IMR-90 (cell line): ENCODE measurements at regions not wholly inside any gene's neighbourhood (a gene's known extent, or its start where the extent isn't known, plus 50 kb on each side); places are given as distances from the start of the nearest gene placed in this dataset.

Experiments used
- BHLHE40 ChIP-seq: fragments of 150-350 bp; IDR thresholded peaks from 2 replicates; pipeline ENCODE4 v1.6.1; 2016; ENCODE audit warnings: mild to moderate bottlenecking, low read depth, low read length
- CEBPB ChIP-seq: IDR thresholded peaks from 2 replicates; pipeline ENCODE4 v1.6.1; 2012; ENCODE audit warnings: low read depth, low read length, improper control_type of control experiment
- CTCF ChIP-seq: conservative IDR thresholded peaks from 2 replicates; pipeline ENCODE4 v1.5.1; 2012; ENCODE audit warnings: mild to moderate bottlenecking, low read depth, low read length, improper control_type of control experiment
- FOS ChIP-seq: fragments of 150-350 bp; IDR thresholded peaks from 2 replicates; pipeline ENCODE4 v1.6.1; 2016; ENCODE audit warnings: low read depth, low read length
- POLR2A ChIP-seq: IDR thresholded peaks from 2 replicates; pipeline ENCODE4 v1.6.1; 2012; ENCODE audit warnings: mild to moderate bottlenecking, low read depth, low read length
- RCOR1 ChIP-seq: IDR thresholded peaks from 2 replicates; pipeline ENCODE4 v1.6.1; 2012; ENCODE audit warnings: mild to moderate bottlenecking, low read length, improper control_type of control experiment; ENCODE audit not compliant: insufficient replicate concordance
- RFX5 ChIP-seq: IDR thresholded peaks from 2 replicates; pipeline ENCODE4 v1.8.0; 2012; ENCODE audit warnings: low read depth, mild to moderate bottlenecking, low read length, moderate library complexity

- TF ChIP-seq RCOR1 (no peak), CEBPB (no peak), CTCF (no peak), FOS (no peak), BHLHE40 (no peak), RFX5 (no peak), POLR2A (no peak)
Measured at GRCh38 chr14:51189600-51190376, 50.3 kb upstream of the TMX1 start.
